ENCODE measurements at regions not wholly inside any gene's neighbourhood (a gene's known extent, or its start where the extent isn't known, plus 50 kb on each side); places are given as distances from the start of the nearest gene placed in this dataset.
A peak's percentile ranks its signal among the peaks of the same experiment; 100 is the strongest.

DNA sequence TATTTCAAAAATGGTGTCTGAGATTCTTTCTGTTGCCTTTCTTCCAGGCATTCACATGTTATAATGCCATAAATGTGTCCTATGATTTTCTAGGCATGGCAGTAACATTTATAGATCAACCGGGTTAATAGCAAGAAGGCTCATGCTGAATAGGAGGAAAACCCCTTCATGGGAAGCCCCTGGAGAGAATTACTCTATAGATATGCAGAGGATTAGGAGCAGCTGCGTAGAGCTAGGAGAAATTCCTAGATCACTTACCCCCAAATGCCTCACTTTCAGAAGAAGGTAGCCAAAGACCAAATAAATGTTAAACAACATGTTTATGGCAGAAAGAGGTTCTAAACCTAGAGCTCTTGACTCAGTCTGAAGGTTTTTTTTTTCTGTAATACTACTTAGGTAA, 153.4 kb upstream of the CTNNA2 start:
- DNase-seq (ENCODE audit: extremely low read depth in 1 of 2, low read depth in 1 of 2), result no peak

DNA sequence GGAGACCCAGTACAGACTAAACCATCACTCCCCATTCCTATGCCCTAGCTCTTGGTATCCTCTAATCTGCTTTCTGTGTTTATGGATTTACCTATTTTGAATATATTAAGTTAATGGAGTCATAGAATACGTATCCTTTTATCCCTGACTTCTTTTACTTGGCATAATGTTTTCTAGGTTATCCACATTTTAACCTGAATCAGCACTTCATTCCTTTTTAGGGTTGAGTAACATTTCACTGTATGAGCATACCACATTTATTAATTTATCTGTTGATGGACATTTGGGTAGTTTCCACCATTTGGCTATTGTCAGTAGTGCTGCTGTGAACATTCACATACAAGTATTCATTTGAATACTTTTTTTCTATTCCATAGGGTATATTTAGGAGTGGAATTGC, 157.3 kb upstream of the CTNNA2 start:
- DNase-seq (ENCODE audit: extremely low read depth in 1 of 2, low read depth in 1 of 2), result no peak

DNA sequence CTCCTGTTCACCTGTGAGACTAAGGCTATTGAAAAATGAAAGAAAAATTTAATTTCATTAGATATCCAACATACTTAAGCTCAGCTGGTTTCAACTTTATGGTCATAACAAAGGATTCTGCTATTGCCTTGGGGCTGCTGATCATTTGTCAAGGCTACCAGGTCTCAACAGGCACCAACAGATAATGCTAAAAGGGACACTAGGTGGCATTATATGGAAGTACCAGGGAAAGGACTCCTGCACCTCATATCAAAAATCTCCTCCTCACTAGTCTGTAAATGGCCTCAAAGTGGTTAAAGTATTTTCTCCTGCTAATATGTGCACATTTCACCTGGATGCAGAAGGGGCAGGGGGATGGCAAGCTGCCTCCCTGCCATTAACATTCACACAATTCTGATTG, 167.9 kb upstream of the REG3A start:
- DNase-seq (ENCODE audit: extremely low read depth in 1 of 2, low read depth in 1 of 2), result no peak

DNA sequence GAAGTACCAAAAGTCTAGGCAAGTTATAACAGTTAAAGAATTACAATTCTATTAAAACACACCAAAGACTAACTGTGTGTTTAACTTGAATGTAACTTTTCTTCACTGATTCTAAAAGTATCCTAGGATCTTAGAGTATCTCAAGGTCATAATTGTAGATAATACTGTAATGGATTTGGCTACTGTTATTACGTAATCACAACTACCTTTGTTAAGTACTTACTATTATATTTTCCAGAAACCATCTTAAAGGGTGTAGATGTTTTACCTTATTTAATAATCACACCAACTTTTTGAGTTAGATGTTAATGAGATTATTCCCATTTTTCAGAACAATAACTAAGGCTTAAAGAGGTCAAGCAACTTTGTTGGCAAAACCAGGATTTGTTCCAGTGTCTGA, 161.3 kb upstream of the REG3A start:
- no peak for DNase-seq (ENCODE audit: extremely low read depth in 1 of 2, low read depth in 1 of 2)

DNA sequence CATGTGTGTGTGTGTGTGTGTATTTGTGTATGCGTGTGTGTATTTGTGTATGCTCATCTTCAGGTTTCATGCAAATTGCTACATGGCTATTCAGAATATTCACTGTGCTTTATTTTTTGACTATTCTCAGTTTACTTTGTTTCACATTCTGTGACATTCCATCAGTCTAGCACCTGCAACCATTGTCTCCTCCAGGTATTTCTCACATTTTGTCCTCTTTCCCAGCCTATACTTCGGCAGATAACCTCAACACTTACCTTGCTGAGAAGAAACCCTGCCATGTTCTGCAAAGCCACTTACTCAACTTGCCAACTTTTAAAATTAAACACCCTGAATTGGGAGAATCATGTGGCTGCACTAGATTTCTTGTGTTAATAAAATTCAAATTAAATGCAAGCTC, 135.4 kb upstream of the REG3A start:
- no peak for DNase-seq (ENCODE audit: extremely low read depth in 1 of 2, low read depth in 1 of 2)

DNA sequence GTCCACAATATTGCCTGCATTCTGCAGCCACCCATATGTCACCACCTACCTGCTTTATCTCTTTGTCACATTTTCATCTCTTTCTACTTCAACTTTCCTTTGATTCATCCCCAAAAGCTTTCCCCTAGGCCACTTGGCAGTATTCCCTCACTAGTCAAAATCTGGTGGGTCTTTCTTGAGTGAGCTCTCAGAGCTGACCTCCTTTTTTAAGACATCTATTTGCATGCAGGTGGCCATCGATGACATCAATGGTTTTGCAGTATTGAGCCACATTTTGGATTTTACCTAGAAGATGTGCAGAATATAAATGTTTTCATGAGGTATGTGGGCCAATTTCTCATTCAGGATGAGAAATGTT, 133.4 kb upstream of the REG3A start:
- no peak for DNase-seq (ENCODE audit: extremely low read depth in 1 of 2, low read depth in 1 of 2)

DNA sequence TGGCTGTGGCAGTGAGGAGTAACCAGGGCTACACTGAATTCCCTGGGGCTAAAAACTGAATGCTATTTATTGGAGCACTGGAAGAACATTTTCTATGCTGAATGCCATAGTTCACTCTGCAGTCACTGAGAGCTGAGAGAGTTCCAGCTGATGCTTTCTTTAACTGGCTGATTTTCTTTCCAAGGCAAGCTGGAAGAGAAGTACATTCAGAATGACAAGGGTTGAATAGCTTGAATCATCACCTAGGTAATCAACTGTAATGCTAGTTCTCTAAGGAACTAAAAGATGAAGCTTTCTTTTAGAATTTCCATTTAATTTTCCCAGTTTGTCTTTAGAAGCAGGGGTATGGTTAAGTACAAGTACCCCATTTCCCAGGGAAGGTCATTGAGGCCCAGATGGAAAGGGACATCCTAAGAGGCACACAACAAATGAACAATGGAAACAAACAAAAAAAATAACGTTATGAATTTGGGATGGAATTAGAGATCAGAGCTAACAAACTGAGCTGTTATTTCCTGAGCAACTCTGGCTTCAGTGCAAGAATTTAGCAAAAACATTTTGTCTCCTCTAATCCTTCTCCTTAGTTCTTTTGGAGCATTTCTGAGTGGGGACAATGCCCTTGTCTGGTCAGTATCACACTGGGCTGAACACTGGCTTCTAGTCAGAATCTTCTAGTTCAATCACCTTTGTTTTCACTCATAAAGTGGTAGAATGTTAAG, 132.8 kb upstream of the REG3A start:
- DNase-seq (ENCODE audit: extremely low read depth in 1 of 2, low read depth in 1 of 2), result no peak

DNA sequence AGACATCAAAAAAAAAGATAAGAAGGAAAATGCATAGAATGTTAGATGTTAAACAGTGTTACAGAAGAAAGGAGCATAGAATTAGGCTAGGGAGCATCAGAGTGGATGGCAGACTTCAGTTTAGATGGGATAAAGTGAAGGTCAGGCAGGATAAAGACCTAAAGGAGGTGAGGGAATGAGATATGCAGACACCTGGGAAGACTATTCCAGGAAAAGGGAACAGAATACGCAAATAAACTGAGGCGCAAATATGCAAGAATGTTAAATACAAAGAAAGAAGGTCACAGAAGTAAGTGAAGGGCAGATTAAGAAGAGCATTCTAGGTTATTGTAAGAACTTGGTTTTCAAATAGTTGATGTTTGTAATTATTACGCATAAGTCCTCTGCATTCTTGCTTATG, 116.3 kb upstream of the REG3A start:
- no peak for DNase-seq (ENCODE audit: extremely low read depth in 1 of 2, low read depth in 1 of 2)

DNA sequence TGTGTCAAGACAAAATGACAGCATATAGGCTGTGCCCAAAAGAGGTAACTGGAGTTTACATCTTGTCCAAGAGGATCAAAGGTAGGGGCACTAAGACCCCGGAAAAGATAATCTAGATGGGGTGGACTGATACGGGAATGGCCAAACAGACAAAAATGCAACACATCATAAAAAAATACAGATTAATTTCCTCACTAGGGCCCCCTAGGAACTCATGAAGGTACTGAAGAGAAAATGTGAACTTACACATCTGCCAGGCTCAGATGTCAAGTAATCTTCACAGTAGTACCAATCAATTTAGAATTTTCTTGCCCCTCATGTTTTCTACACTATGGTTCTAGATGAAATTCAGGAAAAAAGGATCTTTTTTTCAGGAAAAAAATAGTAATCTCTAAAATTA, 115.6 kb upstream of the REG3A start:
- DNase-seq (ENCODE audit: extremely low read depth in 1 of 2, low read depth in 1 of 2), result no peak

DNA sequence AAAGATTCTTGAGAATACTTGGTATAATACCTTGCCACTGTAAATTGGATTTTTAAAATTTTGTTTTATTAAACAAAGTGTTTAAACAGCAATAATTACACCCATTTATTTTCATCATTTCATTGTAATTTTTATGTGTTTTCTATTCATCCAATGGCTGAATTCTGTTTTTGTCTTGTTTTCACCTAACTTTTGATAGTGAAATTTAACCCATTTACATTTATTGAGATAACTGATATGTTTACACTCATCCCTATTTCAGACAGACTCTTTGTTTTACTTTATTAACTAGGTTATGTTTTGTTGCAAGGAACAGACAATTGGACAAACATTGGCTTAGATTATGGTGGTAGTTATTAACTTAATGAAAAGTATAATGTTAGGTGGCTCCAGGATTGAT, 113.1 kb upstream of the REG3A start:
- no peak for DNase-seq (ENCODE audit: extremely low read depth in 1 of 2, low read depth in 1 of 2)

DNA sequence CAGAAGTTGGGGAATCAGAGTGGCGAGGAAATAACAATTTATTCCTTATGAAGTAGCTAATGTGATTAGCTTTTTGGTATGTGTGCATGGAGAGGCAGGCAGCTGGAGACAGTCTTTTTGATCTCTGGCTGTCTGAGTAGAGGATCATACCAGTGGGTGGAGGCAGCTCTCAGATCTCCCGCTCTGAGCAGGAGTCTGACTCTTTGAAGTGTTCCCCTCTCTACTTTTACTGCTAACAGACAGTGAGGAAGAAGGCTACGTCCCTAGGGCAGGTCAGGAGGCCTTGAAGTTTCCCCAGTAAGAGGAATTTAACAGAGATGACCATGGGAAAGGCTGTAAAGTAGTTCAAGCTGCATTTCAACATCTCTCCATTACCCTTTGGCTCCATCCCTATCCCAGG, 111.9 kb upstream of the REG3A start:
- DNase-seq (ENCODE audit: extremely low read depth in 1 of 2, low read depth in 1 of 2), result no peak

DNA sequence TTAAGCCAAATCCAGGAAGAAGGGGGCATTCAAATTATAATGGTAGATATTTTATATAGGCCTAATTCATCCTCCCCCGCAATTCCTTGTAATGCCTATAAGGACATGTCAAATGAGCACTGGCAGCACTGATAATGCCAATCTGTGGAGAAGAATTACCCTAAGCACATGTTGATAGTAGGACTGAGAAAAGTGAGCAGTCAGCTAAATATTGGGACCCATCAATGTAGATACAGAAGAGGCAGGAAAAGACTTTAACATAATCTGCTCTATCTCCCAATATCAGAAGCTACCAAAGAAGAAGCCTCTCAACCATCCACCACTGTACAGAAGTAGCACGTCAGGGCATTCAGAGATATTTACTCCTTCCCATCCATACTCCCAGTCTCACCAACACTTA, 101.3 kb upstream of the REG3A start:
- DNase-seq (ENCODE audit: extremely low read depth in 1 of 2, low read depth in 1 of 2), result no peak

DNA sequence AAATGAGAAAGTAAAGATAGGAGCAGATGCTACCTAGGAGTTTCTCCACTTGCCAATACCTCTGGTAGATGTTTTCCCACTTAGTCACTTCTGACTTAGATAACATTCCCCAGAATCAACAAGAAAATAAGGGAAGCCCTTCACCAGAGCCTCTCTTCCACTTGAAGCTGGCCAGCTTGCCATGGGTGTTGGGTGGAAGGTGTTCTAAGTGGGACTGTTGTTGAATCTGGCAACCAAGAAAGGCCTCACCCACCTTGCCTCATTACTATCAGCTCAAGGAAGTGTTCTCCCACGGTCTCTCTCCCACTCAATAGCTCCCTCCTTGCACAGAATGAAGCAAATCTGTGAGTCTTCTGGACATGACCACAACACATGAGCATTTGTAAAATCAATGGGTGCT, 100.4 kb upstream of the REG3A start:
- DNase-seq (ENCODE audit: extremely low read depth in 1 of 2, low read depth in 1 of 2), result no peak

DNA sequence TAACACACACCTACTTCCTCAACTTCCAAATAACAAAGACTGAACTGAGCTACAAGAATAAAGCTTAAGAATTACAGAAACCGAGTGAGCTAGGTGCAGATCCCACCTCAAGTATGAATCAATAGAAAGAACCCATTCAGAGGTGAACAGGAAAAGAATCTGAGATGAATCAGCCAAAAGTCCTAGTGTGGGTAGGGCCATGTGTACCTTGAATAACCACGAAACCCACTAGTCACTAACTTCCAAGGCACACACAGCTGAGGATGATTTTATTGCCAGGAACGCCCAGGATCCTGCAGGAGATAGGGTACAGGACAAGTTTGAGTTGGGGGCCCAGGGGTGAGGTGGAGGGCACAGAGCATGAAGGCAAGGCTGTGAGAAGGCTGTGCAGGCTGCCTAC, 99.7 kb upstream of the REG3A start:
- DNase-seq (ENCODE audit: extremely low read depth in 1 of 2, low read depth in 1 of 2), result no peak

DNA sequence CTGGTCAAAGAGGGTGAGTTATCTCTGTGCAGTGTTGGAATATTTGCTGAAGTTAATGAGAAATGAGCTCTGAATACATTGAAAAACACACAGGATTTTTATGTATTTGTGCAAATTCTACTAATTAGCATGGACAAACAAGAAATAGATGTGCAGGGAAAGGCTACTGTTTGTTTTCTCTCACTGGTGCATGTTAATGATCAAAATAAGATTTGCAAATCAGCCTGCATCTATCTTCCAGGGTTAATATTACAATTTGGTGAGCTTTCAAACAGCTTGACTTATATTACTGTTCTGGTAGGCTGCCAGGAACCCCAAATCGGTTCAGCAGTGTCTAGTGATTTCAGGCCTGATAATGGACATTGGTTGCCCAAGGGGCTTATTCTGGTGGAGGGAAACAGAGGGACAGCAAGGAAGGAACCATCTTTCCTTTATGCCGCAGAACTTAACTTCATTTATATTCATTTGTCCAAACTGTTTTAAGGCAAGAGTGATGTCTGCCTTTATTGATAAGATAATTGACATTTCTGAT, 93.8 kb upstream of the REG3A start:
- no peak for DNase-seq (ENCODE audit: extremely low read depth in 1 of 2, low read depth in 1 of 2)

DNA sequence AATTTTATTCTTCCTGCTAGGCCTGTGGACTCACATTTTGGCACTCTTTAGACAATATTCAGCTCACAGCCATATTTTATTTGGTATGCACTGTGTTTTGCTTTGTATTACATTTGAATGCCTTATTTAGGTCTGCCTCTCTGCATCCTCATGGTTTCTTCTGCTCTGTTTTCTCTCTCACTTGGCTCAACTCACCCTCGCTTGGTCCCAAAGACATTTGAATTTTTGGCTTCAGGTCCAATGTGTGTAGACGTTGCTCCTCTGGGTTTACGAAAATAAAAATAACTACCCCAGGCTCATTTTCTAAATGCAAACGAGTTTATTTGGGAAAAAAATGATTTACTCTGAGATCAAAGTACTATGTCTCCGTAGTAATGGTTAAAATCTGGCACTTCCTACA, 91.1 kb upstream of the REG3A start:
- DNase-seq (ENCODE audit: extremely low read depth in 1 of 2, low read depth in 1 of 2), result no peak

DNA sequence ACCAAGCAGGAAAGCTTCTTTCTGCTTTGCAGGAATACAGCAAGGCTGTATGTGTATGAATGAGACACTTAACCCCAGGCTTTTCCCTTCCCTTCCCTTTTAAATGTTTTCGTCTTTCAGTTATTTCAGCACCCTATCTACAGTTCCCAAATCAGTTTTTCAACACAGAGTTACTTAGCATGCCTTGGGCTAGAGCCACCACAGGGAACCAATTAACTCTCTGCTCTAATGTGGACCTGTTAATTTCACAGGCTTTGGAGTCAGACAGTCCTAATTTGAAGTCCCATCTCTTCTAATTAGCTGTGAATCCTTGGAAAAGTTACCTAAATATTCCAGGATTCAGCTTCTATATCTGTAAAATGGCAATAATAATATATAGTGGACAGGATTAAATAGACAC, 89.2 kb upstream of the REG3A start:
- no peak for DNase-seq (ENCODE audit: extremely low read depth in 1 of 2, low read depth in 1 of 2)

DNA sequence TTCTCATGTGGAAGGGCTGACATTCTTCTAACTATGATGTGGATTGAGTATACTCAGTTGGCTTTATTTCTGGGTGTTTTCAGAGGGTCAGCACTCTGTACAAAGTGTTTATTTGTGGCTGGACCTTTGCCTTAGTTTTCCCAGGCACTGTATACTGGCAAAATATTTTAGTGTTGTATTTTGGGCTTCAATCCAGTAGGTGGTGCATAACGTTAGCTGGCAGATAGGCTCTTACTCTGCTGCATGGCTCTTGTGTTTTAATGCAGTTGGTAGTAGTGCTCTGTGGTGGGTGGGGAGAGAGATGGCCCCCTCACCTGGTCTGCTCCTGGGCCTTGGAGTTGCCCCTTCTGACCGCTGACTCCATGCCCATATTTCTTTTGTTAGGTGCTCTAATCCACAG, 75.6 kb upstream of the REG3A start:
- DNase-seq (ENCODE audit: extremely low read depth in 1 of 2, low read depth in 1 of 2), result no peak

DNA sequence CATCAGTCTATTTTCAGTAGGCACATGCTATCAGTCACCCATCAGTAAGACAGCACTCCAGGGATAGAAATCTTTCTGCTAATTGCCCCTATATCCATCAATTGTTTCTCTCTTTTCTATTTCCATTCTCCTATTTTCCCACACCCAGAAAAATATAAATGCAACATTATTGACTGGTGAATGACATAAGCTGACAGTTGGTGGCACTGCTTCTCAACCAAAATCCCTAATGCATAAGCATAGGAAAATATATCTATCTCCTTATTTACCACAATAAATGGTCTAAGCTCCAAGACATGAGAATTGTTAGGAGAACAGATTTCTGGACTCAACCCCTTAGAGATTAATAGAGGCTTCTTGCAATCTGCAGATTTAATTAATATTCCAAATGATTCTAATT, 64.0 kb upstream of the REG3A start:
- no peak for DNase-seq (ENCODE audit: extremely low read depth in 1 of 2, low read depth in 1 of 2)

DNA sequence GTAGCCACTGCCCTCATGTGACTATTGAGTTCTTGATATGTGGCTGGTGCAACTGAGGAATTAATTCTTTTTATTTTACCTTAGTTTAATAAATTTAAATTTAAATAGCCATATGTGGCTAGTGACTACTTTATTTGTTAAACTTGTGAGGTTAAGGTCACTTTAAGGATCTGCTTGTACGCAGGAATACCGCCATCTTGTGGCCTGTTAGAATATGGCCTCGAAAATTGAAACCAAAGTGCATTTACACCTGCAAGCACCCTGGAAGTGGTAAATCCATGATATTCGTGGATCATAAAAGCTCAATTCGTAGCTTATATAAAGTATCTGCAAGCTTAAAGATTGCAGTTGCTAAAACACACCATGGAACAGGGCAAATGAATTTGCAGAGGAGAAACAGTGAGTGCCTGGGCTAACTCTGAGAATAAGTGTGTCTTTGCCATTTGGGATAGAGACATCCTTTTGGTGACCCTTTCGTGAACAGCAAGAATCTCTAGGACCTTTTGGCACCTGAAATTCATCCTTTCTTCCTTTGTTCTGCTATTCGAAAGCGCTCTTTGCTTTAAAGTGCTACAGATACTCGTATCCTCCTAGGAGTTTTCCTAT, 59.9 kb upstream of the REG3A start:
- peak in 1 of 2 donors; percentile 1 for DNase-seq (ENCODE audit: extremely low read depth in 1 of 2, low read depth in 1 of 2)

DNA sequence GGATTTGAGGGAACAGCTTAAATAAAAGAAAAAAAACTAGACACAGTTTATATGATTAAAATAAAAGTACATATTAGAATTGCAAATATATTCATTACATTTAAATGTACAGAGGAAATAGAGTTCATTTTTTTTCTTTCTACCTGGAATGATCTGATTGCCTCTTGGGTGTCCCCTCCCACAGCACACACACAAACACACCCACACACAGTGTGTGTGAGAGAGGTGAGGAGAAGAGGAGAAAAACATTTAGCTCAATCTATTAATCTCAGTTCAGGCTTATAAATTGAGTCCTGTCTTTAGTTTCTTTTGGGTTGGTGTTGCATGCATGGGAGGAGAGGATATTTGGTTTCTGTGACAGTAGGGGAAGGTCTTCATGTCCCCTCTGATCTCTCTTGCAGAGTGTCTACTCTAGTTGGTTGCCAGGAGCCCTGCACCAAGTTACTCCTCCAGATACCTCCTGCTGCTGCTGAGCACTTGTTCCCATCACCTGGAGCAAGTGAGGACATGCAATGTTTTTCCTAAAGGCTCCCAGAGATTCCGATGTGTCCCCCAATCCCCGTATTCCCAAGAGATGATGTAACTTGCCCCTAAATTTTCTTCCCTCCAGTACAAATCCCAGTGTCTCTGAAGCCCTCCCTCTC, 50.8 kb upstream of the REG3A start:
- no peak for DNase-seq (ENCODE audit: extremely low read depth in 1 of 2, low read depth in 1 of 2)

Data from stimulated activated CD8-positive, alpha-beta memory T cell treated with anti-CD3 and anti-CD28 coated beads, Interleukin-7, amount 100 ng/mL, for 48 hours (primary cell).